GM18861 (cell line): ENCODE measurements at regions not wholly inside any gene's neighbourhood (a gene's known extent, or its start where the extent isn't known, plus 50 kb on each side); places are given as distances from the start of the nearest gene placed in this dataset.
"Not testable (repeated sequence)": the region's sequence is repeated elsewhere in the genome, so short reads cannot be mapped to it uniquely, and the experiment has no call there.

Source experiments
- ATAC-seq: cut with Tn5 transposase; IDR thresholded peaks from one replicate; pipeline ENCODE4 v1.9.1; 2021; ENCODE audit not compliant: unreplicated experiment

DNA sequence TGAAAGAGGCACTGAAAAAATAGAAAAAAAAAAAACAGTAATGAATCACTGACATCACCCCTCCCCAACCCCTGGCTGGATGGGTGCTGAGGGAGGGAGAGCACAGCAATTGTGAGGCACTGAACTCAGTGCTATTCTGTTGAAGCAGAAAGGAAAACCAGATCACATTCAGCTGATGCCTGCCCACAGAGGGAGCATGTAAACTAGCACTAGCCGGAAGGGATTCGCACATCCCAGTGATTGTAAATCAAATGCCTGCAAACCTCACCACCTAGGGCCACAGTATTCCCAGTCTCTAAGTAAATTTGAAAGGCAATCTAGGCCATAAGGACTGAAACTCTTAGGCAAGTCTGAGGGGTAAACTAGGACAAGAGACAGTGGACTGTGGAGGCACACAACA lies 772.0 kb upstream of the CCDC179 start:
- no peak for ATAC-seq

DNA sequence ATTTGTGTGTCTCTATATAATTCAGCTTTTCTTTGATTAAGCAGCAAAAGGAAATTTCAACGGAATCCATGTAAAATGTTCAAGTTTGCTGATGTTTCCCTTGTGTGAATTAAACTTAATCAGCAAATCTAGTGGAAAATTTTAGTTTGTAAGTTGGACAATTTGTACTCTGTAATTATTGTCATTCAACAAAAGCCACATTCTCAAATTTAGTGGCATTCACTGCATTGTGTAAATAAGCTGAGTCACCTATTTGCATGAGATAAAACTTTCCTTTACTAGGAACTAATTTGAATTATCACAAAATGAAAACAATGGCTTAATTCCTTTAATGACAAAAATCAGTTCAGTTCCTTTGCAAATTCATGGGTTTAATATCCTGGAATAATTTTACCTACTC lies 784.2 kb upstream of the CCDC179 start:
- ATAC-seq, result no peak

DNA sequence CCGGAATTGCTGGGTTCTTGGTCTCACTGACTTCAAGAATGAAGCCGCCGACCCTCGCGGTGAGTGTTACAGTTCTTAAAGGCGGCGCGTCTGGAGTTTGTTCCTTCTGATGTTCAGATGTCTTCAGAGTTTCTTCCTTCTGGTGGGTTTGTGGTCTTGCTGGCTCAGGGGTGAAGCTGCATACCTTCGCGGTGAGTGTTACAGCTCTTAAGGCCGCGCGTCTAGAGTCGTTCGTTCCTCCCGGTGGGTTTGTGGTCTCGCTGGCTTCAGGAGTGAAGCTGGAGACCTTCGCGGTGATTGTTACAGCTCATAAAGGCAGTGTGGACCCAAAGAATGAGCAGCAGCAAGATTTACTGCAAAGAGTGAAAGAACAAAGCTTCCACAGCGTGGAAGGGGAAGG lies 792.1 kb upstream of the CCDC179 start:
- ATAC-seq, result not testable (repeated sequence)

DNA sequence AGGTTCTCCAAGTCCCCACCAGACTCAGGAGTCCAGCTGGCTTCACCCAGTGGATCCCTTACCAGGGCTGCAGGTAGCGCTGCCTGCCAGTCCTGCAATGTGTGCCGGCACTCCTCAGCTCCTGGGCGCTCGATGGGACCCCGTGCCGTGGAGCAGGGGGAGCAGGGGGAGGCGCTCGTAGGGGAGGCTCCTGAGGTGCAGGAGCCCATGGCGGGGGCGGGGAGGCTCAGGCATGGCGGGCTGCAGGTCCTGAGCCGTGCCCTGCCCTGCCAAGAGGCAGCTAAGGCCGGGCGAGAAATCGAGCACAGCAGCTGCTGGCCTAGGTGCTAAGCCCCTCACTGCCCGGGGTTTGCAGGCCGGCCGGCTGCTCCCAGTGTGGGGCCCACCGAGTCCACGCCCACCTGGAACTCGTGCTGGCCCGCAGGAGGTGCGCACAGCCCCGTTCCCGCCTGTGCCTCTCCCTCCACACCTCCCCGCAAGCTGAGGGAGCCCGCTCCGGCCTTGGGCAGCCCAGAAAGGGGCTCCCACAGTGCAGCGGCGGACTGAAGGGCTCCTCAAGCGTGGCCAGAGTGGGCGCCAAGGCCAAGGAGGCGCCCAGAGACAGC lies 792.9 kb upstream of the CCDC179 start:
- ATAC-seq, result no peak

DNA sequence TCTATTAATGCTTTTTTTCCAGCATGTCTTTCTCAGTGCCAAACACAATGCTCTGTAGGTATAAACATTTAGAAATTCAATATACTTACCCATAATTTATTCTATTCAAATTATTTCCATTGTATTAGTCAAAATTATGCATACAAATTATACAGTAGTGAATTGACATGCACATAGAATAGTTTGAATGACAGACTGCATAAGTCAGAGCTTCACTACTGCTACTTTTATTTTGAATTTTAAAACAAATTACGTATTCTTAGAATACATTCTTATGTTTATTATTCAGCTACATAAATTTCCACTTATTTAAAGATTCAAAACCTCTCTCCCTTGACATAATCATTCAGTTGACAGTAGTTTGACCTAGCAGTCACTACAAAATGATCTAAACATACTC lies 808.0 kb upstream of the CCDC179 start:
- ATAC-seq, result no peak

DNA sequence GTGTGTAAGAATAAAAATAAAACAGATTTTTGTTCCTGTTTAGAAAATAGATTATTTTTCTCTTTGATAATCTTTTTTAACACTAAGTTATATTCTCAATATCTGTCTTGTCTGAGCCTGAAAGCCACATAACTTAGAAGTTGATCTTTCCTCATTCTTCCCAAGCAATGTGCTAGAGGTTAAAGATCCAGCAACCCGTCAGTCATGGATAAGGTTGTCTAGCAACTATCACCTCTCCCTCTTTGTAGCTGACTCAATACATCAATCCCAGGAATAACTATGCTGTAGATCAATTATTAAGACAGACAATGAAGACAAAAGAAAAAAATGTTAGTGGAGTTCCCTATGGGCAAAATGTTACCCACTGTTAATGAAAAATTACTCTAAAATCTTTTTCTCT lies 813.1 kb upstream of the CCDC179 start:
- ATAC-seq, result no peak

DNA sequence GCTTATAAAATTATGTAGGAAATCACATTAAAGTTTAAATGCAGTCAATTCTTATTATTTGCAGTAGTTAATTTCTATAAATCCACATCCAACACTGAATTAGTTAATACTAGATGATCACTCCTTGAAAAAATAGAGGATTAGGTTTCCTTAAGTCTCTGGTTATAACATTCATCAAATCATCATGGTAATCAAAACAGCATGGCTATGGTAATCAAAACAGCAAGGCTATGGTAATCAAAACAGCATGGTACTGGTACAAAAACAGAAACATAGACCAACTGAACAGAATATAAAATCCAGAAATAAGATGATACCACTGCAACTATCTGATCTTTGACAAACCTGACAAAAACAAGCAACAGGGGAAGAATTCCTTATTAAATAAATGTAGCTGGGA lies 814.6 kb upstream of the CCDC179 start:
- no peak for ATAC-seq

DNA sequence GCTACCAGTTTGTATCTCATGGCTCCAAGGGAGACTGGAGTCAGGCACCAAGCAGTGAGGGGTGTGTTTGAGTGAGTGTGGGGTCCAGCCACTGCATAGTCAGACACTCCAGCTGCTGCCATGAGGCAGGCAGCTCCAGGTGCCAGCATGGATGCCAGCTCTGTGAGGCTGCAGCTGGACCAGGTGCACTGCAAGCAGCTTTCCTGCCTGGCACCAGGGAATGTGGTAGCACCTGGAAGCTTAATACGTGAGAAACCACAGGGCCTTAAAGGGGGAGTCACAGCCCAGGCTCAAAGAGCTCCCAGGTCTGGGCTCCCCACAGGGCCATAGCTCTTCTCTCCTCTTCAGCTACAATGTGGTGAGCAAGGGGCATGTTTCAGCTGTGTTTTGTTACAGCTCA lies 817.8 kb upstream of the LUZP2 start:
- no peak for ATAC-seq

DNA sequence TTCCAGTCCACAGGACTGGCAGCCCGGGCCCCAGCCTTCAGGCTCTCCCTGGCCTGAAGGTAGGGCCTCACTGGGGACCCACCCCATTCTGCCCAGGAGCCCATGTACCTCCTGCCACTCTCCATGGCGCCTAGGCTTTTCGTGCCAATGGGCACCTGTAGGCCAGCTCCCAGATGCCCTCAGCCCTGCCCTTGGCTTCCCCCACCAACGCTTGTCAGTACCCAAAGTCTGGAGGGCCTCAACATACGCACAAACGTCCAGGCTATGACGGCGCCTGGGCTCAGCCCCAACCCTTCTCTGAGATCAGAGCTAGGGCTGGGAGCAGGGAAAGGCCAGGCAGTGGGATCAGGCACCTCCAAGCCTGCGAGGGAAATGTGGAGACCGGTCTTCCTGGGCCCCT lies 816.9 kb upstream of the LUZP2 start:
- ATAC-seq, result no peak

DNA sequence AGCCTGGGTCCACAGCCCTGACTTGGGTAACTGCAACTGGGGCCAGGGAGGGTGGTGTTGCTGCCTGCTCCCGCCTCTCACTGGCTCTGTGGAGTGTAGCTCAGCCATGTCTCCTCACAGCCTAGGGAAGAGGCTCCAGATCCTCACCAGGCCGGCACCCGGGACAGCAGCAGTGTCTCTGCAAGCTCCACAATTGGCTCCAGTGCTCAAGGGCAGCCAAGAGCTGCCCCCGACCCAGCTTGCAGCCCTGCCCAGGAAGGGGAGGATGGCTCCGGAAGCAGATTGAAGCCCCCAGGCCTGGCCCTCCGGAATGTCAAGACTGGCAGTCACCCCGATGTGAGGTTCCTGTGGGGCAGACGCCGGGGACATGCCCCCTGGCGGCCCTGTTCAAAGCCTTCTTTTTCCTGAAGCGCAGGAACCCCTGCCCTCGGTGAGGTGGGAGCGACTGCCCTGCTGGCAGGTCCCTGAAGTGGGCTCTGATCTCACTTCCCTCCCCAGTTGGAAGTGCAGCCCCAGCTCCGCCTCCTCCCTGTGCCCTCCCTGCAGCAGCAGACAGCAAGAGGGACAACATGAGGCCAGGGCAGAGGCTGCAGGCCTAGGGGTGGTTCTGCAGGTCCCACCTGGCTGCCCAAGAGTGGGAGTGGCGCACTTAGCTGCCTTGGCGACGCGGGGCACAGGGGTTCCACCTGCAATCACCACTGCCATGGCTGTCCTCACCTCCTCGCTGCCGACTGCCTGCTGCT lies 816.2 kb upstream of the LUZP2 start:
- ATAC-seq, result no peak

DNA sequence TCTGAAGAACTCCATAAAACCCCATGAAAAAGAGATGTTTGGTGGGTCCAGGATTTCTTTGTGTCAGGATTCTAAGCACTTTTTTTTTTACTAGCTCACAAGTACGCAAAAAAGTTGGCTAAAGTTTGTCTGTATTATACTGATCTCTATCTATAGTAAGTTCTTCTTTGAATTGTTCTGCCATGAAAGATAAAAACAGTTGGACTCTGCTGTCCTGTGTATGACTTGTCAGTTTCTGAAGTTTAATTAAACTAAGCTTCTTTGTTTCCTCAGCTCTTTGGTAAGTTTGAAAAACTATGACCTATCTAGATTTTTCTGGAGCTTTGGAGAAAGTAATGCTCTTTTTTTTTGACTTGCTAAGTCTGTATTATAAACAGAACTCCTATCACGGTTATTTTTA lies 812.2 kb upstream of the LUZP2 start:
- ATAC-seq, result no peak

DNA sequence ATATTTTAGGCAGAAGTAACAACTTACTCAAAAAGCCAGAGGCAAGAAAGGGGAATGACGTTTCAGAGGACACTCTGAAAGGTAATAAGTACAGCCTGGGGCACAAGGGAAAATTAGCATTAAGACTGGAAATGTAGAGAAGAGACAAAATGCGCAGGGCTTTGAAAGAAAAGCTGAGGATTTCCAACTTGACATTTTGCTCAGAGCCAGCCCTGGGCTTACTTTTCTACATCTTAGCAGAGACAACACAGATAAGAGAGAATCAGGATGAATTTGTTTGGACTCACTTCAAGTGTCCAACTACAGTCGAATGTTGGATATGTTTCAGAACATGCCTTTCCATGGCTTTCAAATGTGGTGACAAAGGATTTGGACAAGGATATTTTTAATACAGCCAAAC lies 808.9 kb upstream of the LUZP2 start:
- no peak for ATAC-seq

DNA sequence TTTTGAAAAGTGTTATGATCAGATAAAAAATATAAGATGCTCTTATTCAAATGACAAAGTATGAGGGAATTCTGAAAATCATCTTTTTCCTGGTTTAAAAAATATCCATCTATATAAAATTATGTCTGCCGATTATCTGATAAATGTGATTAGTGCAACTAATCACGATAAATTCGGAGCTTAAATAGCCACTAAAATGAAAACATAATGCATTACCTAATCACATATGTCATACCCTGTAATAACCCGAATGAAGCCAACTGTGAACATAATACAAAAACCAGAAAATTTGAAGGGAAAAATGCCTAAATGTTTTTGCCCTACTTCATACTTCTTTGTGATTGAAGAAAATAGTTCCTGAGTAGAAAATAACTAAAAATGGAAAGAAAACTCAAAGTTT lies 808.4 kb upstream of the LUZP2 start:
- no peak for ATAC-seq

DNA sequence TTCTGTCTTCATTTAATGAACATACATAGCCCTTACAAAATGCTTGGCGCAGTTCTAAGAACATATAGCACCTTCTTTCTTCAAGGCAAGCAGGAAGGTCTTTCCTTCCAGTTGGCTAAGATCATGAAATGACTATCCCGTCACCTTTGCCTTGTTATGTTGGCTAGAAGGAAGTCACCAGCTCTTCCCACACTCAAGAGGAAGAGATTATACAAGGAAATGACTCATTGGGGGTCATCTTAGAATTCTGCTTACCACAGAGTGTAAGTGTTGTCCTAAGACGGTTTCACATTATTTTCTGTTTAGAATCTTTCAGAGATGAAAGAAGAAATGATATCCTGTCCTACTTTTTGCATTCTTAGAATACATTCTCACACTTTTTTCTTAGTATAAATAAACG lies 808.0 kb upstream of the LUZP2 start:
- ATAC-seq, result no peak

DNA sequence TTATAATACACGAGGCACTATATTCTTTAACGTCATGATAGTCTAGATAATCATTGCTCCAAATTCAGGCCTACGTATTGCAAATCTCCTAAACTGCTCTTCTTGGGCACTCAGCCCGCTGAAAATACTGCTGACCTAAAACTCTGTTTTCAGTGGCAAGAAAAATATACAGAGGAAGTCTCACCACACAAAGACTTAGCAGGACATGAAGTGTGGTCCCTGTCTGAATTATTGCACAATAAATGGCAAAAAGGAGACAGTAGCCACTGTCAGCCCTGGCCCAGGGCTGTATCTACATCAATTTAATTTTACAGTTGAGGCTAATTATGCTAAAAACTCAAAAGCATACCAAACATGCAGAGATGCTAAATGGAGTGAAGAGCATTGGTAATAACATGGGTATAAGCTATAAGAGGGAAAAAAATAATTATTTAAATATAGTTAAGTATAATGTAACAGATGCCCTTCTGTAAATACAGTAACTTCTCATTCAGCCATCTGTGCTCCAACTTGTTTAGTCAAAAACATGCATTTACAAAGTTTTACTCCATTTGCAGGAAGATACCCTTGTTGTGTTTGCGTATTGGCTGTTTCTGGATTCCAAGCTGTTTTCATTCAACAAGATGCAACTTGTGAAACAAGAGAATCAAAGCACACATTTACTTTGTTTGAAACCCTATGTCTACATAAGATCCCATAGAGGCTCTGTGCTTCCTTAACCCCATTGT lies 800.0 kb upstream of the LUZP2 start:
- no peak for ATAC-seq

DNA sequence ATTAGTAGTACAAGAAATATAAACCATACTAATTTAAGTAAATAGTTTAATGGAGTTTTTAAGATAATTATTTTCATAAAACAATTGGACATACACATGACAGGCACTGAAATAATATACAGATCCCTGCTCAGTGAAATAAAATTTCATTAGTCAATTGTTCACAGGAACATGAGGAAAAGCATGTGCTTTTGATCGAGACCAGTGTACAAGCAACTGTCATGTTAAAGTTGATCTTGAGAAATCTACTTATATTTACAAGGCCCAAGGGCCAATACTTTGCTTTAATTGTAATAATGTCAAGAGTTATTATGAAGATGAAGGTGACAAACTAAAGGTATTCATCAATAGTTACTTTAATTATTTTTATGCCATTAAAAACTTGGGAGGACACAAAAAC lies 792.7 kb upstream of the LUZP2 start:
- ATAC-seq, result no peak

DNA sequence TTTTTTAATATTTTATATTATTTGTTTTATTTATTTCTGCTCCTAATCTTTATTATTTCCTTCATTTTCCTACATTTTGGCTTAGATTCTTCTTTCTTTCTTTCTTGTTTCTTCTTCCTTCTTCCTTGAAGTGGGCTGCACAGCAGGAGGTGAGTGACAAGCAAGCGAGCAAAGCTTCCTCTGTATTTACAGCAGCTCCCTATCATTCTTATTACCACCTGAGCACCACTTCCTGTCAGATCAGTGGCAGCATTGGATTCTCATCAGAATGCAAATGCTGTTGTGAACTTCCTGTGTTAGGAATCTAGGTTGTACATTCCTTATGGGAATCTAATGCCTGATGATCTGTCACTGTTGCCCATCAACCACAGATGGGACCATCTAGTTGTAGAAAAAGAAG lies 784.9 kb upstream of the LUZP2 start:
- ATAC-seq, result no peak

DNA sequence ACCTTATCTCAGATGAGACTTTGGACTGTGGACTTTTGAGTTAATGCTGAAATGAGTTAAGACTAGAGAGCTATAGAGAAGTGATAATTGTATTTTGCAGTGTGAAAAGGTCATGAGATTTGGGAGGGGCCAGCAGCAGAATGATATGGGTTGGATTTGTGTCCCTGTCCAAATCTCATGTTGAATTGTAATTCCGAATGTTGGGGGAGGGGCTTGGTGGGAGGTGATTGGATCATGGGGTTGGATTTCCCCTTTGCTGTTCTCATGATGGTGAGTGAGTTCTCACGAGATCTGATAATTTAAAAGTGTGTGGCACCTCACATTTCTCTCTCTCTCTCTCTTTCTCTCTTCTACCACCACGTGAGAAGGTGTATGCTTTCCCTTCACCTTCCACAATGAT lies 777.8 kb upstream of the LUZP2 start:
- ATAC-seq, result no peak

DNA sequence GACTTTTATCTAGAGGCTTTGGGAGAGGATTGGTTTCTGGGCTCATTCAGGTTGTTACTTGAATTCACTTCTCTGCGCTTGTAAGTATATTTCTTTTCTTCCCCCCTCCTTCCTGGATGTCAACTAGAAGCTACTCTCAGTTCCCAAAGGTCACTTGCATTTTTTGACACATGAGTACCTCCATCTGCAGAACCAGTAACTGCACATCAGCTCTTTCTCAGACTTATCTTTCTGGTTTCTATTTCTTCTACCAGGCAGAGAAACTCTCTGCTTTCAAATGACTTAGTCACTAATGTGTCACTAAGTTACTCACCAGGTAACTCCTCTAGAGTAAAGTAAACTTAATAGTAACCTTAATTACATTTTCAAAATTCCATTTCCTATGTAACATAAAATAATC lies 773.0 kb upstream of the LUZP2 start:
- no peak for ATAC-seq

DNA sequence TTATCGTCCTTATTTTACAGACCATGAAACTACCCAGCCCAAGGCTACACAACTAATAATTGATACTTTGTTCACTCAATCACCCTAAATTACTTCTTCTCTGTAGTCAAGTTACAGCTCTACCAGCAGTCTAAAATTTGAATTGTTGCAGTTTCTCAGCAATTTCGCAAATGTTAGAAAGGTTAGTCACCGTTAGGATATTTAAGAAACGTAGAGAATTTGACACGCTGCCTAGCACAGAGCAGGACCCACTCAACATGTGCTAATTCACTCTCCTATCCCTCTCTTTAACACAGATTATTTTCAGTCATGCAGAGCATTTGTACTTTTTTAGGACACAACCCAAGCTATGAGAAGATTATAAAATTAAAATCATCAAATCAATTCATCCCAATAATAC lies 771.1 kb upstream of the LUZP2 start:
- no peak for ATAC-seq

DNA sequence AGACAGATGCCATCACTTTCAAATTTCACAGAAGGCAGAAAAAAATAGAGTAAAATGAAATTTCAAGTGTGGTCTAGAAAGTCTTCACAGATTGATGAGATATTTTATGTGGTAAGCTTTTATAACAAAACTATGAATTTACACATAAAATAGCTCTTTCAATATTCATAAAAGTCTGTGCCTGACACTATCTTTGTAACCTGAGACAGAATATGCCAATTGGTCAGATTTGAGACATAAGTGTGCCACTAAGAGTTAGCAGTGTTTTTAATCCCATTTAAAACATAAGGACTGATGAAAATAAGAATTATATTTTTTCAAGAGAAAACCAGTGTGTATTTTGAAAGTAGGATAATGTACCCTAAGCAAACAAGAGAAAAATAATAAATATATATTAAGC lies 769.5 kb upstream of the LUZP2 start:
- ATAC-seq, result no peak

DNA sequence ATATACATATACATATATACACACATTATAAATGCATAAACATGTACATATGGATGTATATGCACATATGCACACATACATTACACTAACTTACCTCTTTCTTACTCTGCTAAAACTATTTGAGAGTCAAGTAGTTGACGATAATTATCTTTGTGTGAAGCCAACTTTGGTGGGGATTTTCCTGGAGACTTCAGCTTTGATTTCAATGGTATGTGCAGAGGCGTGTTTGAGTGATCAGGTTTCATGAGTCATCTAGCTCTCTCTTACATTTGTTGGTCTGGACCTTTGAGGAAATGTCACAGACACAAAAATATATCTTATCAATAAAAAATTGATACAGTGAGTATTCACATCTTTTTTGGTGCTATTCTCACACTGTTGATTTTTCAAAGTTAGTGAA lies 769.1 kb upstream of the LUZP2 start:
- no peak for ATAC-seq
